ENCODE measurements at regions not wholly inside any gene's neighbourhood (a gene's known extent, or its start where the extent isn't known, plus 50 kb on each side); places are given as distances from the start of the nearest gene placed in this dataset.

DNA sequence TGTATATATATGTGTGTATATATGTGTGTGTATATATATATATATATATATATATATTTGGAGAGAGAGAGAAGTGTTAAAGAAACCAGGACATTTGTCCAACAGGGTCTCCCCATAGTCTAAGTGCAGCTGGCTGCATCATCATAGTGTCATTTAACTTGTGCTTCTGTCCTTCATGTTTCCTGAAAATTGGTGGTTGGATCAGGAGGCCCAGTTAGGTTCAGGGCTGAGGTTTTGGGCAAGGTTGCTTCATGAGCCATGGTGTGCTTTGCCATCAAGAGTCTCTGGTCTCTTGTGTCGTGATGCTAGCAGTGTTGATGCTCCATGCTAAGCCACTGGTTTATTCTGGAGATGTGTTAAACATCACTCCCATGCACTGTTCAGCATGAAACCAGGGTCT is 85.3 kb downstream of the C16orf95 start:
- Histone ChIP-seq H3K36me3 (ENCODE audit: control insufficient read depth, insufficient read depth, low read length) (no peaks in the 10 kb centered on the region), H3K4me3 (ENCODE audit: low read length) (no peak overlapping the region), H3K27me3 (ENCODE audit: control insufficient read depth, insufficient read depth, low read length) (no peaks in the 10 kb centered on the region), H3K9me3 (ENCODE audit: control insufficient read depth, insufficient read depth, low read length) (no peaks in the 10 kb centered on the region; the same call in 1 of the 2 replicates), H3K27ac (ENCODE audit: low read length) (no peak overlapping the region), H3K4me1 (ENCODE audit: control insufficient read depth, insufficient read depth, low read length) (no peaks in the 10 kb centered on the region; the same call in 1 of the 2 replicates)
- DNase-seq (ENCODE audit: low read depth, low spot score): no peak
- WGBS (ENCODE audit: insufficient coverage, insufficient read length): no CpG with 5 or more reads among the region's 1 CpG

DNA sequence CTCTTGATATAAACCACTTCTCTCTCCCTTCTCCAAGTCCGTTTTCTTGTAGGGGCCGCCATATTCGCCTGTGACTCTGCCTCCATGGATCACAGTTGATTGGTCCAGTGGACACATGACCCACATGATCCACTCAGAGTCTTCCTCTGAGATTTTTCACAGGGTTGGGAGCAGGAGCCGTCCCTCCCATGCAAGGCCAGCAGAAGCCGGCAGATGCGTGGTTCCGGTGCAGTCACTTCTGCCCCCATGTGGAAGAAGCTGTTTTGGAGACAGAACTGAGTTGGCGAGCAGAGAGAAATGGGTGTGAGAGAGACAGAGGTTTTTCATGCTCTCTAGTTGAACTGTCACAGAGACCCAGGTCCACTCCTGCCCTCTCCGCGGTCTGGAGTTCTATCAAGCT is 83.3 kb downstream of the C16orf95 start:
- DNase-seq (ENCODE audit: low read depth, low spot score): no peak
- Histone ChIP-seq H3K27me3 (ENCODE audit: control insufficient read depth, insufficient read depth, low read length) (no peaks in the 10 kb centered on the region), H3K27ac (ENCODE audit: low read length) (no peak overlapping the region), H3K9me3 (ENCODE audit: control insufficient read depth, insufficient read depth, low read length) (no peaks in the 10 kb centered on the region; the same call in 1 of the 2 replicates), H3K4me3 (ENCODE audit: low read length) (no peak overlapping the region), H3K4me1 (ENCODE audit: control insufficient read depth, insufficient read depth, low read length) (no peaks in the 10 kb centered on the region), H3K36me3 (ENCODE audit: control insufficient read depth, insufficient read depth, low read length) (no peaks in the 10 kb centered on the region)
- WGBS (ENCODE audit: insufficient coverage, insufficient read length): no CpG with 5 or more reads among the region's 10 CpGs

DNA sequence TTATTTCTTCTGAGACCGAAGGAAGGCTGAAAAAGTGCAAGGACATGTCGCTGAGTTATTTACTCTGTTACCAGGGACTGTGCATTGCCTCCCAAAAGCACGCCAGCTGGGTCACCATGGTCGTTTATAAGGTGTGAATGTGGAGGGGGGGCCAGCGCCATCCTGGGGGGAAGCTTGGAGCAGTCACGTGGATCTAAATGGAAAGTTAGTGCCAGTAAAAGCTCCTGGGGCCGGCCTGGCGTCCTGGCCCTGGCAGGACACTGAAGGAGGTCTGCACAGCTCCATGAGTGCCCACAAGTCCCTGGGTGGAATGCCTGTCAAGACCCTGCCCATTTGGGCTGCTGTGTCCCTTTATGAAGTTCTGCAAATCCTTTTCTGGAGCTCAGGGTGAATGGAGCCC is 82.6 kb downstream of the C16orf95 start:
- WGBS (ENCODE audit: insufficient coverage, insufficient read length): no CpG with 5 or more reads among the region's 8 CpGs
- no peak for DNase-seq (ENCODE audit: low read depth, low spot score)
- no peaks in the 10 kb centered on the region for H3K27me3 ChIP-seq (ENCODE audit: control insufficient read depth, insufficient read depth, low read length)
- H3K27ac ChIP-seq (ENCODE audit: low read length): no peak overlapping the region
- H3K9me3 ChIP-seq (ENCODE audit: control insufficient read depth, insufficient read depth, low read length): no peaks in the 10 kb centered on the region; the same call in 1 of the 2 replicates
- no peak overlapping the region for H3K4me3 ChIP-seq (ENCODE audit: low read length)
- H3K4me1 ChIP-seq (ENCODE audit: control insufficient read depth, insufficient read depth, low read length): no peaks in the 10 kb centered on the region
- no peaks in the 10 kb centered on the region for H3K36me3 ChIP-seq (ENCODE audit: control insufficient read depth, insufficient read depth, low read length)

DNA sequence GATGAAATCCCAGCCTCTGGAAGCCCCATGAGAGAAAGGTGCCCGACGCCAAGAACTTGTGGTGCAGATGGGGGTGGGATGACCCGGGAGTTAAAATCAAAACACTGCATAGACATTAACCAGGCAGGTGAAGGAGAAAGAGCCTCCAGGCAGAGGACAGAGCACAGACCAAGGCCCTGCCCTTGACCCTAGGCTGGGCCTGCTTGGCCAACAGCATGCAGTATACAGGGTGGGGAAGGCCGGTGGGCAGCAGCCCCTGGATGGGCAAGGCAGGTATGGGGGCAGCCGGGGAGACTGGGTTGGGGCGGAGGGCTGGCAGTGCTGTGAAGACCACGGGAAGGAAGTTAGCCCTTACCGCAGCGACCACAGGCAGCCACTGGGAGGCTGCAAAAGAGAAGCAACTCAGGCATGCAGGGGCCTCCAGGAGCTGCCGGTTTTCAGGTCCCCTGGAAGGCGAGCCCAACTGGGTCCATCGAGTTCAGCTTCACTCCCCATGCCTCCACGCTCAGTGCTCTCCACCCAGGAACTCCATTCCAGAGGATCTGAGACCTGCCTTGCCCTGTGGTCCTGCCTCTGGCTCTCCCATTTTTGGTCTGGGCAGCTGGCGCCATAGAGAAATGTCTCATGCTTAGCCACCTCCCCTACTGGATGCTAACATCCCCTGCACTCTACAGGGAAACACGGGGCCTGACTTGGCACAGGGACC is 81.2 kb downstream of the C16orf95 start:
- no peak overlapping the region for H3K27ac ChIP-seq (ENCODE audit: low read length)
- no peaks in the 10 kb centered on the region; the same call in 1 of the 2 replicates for H3K9me3 ChIP-seq (ENCODE audit: control insufficient read depth, insufficient read depth, low read length)
- no peak for DNase-seq (ENCODE audit: low read depth, low spot score)
- no peak overlapping the region for H3K4me3 ChIP-seq (ENCODE audit: low read length)
- no peaks in the 10 kb centered on the region for H3K36me3 ChIP-seq (ENCODE audit: control insufficient read depth, insufficient read depth, low read length)
- H3K27me3 ChIP-seq (ENCODE audit: control insufficient read depth, insufficient read depth, low read length): no peaks in the 10 kb centered on the region
- WGBS (ENCODE audit: insufficient coverage, insufficient read length): no CpG with 5 or more reads among the region's 15 CpGs
- no peaks in the 10 kb centered on the region for H3K4me1 ChIP-seq (ENCODE audit: control insufficient read depth, insufficient read depth, low read length)

DNA sequence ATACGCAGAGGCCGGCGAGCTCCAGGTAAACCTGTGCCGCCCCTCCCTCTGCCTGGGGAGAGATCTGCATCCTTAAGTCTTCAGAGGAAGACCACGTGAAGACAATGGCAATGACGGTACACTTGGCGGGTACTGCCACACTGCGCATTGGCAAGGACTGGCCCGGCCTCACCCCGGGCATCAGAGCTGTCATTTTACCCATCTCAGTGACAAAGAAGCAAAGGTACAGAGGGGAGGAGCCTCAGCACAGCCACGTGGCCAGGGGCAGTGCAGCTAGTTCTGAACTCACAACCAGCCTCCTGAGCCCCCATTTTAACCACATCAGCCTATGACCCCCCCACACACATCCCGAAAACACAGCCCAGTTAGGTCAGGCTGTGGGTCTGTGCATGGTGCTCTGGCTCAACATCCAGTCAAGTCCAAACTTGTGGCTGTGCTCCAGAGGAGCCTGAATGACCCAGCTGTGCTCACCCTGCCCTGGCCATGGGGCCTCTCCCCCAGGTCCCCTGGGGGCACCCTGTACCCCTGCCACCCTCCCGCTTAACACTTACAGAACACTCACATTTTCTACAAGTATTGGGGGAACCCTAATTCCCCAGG is 80.6 kb downstream of the C16orf95 start:
- no peak overlapping the region for H3K27ac ChIP-seq (ENCODE audit: low read length)

DNA sequence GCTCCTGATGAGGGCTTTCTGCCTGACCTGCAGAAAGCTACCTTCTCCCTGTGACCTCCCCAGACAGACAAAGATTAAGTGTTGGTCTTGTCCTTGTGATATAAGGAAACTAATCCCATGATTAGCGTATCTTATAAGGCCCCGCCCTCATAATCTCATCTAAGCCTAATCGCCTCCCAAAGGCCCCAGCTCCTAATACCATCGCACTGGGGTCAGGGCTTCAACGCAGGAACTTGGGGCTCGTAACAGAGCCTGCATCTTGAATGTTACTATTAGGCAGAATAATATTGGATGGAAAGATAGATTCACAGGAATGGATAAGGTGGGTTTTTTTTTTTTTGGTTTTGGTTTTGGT is 78.9 kb downstream of the C16orf95 start:
- Histone ChIP-seq H3K9me3 (ENCODE audit: control insufficient read depth, insufficient read depth, low read length) (no peaks in the 10 kb centered on the region), H3K36me3 (ENCODE audit: control insufficient read depth, insufficient read depth, low read length) (no peaks in the 10 kb centered on the region), H3K4me3 (ENCODE audit: low read length) (no peak overlapping the region), H3K27me3 (ENCODE audit: control insufficient read depth, insufficient read depth, low read length) (no peaks in the 10 kb centered on the region), H3K4me1 (ENCODE audit: control insufficient read depth, insufficient read depth, low read length) (peaks cover 5% of the 10 kb centered on the region), H3K27ac (ENCODE audit: low read length) (no peak overlapping the region)
- DNase-seq (ENCODE audit: low read depth, low spot score): no peak
- no CpG with 5 or more reads among the region's 6 CpGs for WGBS (ENCODE audit: insufficient coverage, insufficient read length)

More for the DNA sequence above, 80.6 kb downstream of the C16orf95 start:
- H3K36me3 ChIP-seq (ENCODE audit: control insufficient read depth, insufficient read depth, low read length): no peaks in the 10 kb centered on the region
- H3K4me3 ChIP-seq (ENCODE audit: low read length): no peak overlapping the region
- no peaks in the 10 kb centered on the region for H3K27me3 ChIP-seq (ENCODE audit: control insufficient read depth, insufficient read depth, low read length)
- no peaks in the 10 kb centered on the region for H3K4me1 ChIP-seq (ENCODE audit: control insufficient read depth, insufficient read depth, low read length)
- no CpG with 5 or more reads among the region's 13 CpGs for WGBS (ENCODE audit: insufficient coverage, insufficient read length)
- no peak for DNase-seq (ENCODE audit: low read depth, low spot score)
- no peaks in the 10 kb centered on the region; the same call in 1 of the 2 replicates for H3K9me3 ChIP-seq (ENCODE audit: control insufficient read depth, insufficient read depth, low read length)

DNA sequence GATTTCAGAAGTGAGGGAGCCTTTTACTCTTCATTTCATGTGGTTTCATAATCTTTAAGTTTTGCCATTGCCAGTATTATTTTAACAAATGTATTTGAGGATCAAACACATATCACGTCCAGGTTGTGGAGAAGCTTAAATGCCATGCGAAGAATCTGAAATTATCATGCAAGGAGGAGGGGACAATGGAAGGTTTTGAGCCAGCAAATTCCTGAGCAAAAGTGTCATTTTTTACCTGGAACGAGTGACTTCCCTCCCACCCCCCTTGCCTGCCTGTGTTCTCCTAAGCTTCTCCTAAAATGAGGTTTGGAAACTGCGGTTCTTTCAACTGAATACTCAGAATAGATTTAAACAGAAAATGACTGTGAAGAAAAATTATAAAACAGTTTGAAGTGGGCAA is 77.6 kb downstream of the C16orf95 start:
- DNase-seq (ENCODE audit: low read depth, low spot score): no peak
- Histone ChIP-seq H3K4me3 (ENCODE audit: low read length) (no peak overlapping the region), H3K4me1 (ENCODE audit: control insufficient read depth, insufficient read depth, low read length) (peaks cover 5% of the 10 kb centered on the region), H3K9me3 (ENCODE audit: control insufficient read depth, insufficient read depth, low read length) (no peaks in the 10 kb centered on the region), H3K36me3 (ENCODE audit: control insufficient read depth, insufficient read depth, low read length) (no peaks in the 10 kb centered on the region), H3K27ac (ENCODE audit: low read length) (no peak overlapping the region), H3K27me3 (ENCODE audit: control insufficient read depth, insufficient read depth, low read length) (no peaks in the 10 kb centered on the region)
- WGBS (ENCODE audit: insufficient coverage, insufficient read length): no CpG with 5 or more reads among the region's 4 CpGs

DNA sequence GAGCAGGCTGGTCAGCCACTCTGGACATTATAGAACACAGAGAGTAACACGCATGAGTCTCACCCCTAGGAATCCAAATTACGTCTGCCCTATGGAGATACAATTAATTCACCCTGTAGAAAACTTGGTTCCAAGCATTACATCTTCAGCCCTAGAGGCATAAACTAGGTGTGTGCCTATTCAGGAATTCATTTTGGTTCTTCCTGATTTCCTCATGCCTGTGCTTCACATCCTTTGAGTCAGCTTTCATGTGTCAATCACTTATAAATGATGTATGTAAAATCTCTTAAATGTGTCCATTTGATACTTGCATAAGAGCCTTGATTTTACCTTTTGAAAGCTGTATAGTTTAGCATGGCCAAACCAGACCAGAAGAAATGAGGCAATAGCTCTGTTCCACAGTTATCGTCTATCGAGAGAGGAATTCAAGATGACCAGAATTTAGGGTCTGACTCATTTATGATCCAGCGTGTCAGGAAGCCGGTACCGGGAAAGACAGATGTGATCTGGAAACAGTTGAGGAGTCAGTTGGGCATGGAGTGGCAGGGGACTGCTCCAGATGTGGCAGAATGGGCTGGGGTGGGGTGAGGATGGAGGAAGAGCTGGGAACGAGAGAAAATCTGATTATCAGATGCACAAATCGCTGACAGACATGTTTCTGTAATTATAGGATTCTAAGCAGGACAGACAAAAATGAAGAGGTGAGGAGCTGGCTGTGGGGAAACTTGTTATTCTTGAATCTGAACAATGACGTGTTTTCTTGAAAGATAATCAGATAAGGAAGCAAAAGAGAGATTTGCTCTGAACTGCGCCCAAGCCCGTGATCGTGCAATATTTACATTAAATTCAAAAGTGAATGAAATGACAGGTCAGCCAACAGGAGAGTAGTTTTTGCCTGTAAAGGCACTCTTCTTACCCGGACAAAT is 76.7 kb downstream of the C16orf95 start:
- Histone ChIP-seq H3K4me1 (ENCODE audit: control insufficient read depth, insufficient read depth, low read length) (peaks cover 5% of the 10 kb centered on the region), H3K27me3 (ENCODE audit: control insufficient read depth, insufficient read depth, low read length) (no peaks in the 10 kb centered on the region), H3K4me3 (ENCODE audit: low read length) (no peak overlapping the region), H3K27ac (ENCODE audit: low read length) (no peak overlapping the region), H3K36me3 (ENCODE audit: control insufficient read depth, insufficient read depth, low read length) (no peaks in the 10 kb centered on the region), H3K9me3 (ENCODE audit: control insufficient read depth, insufficient read depth, low read length) (no peaks in the 10 kb centered on the region)
- DNase-seq (ENCODE audit: low read depth, low spot score): no peak
- no CpG with 5 or more reads among the region's 14 CpGs for WGBS (ENCODE audit: insufficient coverage, insufficient read length)

DNA sequence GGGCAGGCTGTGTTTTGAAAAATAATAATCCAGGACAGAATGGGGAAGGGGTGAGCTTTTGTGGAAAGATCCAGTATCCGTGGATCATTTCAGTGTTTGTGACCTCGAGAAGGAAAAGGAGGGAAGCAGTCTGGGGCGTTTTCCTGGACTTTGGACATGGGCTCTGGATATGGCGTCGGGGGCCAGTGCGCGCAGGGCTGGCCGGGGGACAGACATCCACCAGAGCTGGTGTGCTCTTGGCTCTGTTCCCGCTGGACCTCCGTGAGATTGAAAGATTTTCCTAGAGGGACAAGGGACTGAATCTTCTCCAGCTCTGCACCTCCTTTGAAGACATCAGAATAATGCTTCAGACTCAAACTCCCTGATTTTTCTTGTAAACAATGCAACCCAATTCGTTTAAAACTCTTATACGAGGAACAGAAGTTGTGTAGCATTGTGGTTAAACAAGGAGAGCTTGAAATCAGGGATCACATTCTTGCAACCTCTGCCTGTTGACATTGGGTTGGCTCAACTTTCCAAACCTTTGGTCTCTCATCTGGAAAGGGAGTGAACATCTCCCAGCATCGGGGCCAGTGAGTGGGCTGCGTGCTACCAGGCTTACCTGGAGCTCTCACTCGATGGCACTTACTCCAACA is 75.9 kb downstream of the C16orf95 start:
- no peaks in the 10 kb centered on the region for H3K36me3 ChIP-seq (ENCODE audit: control insufficient read depth, insufficient read depth, low read length)
- WGBS (ENCODE audit: insufficient coverage, insufficient read length): no CpG with 5 or more reads among the region's 15 CpGs
- H3K4me3 ChIP-seq (ENCODE audit: low read length): no peak overlapping the region
- no peak overlapping the region for H3K27ac ChIP-seq (ENCODE audit: low read length)
- H3K9me3 ChIP-seq (ENCODE audit: control insufficient read depth, insufficient read depth, low read length): no peaks in the 10 kb centered on the region
- H3K4me1 ChIP-seq (ENCODE audit: control insufficient read depth, insufficient read depth, low read length): peaks cover 6% of the 10 kb centered on the region
- no peaks in the 10 kb centered on the region for H3K27me3 ChIP-seq (ENCODE audit: control insufficient read depth, insufficient read depth, low read length)
- no peak for DNase-seq (ENCODE audit: low read depth, low spot score)

DNA sequence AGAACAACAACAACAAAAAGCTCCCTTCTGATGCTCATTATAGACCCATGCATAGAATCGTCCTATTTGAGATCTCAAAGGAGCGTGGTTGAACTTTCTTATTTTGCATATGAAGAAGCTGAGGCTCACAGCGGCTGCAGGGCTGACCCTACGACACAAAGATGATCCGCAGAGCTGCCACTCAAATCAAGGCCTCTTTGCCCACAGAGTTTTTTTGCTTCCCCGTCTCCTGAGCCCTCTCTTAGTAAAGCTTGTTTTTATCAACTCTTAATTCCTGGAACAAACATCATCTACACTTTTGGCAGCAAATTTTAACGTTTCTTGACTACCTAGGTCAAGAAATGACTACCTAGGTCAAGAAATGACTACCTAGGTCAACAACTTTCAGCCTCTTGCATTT is 73.7 kb downstream of the C16orf95 start:
- no peaks in the 10 kb centered on the region for H3K36me3 ChIP-seq (ENCODE audit: control insufficient read depth, insufficient read depth, low read length)
- WGBS (ENCODE audit: insufficient coverage, insufficient read length): no CpG with 5 or more reads among the region's 7 CpGs
- DNase-seq (ENCODE audit: low read depth, low spot score): no peak
- peaks cover 6% of the 10 kb centered on the region for H3K4me1 ChIP-seq (ENCODE audit: control insufficient read depth, insufficient read depth, low read length)
- no peak overlapping the region for H3K4me3 ChIP-seq (ENCODE audit: low read length)
- H3K27ac ChIP-seq (ENCODE audit: low read length): no peak overlapping the region
- H3K27me3 ChIP-seq (ENCODE audit: control insufficient read depth, insufficient read depth, low read length): no peaks in the 10 kb centered on the region
- no peaks in the 10 kb centered on the region for H3K9me3 ChIP-seq (ENCODE audit: control insufficient read depth, insufficient read depth, low read length)

All from iPS DF 6.9 (cell line).